NB4 (cell line): ENCODE measurements at regions not wholly inside any gene's neighbourhood (a gene's known extent, or its start where the extent isn't known, plus 50 kb on each side); places are given as distances from the start of the nearest gene placed in this dataset.

Experiments
- DNase-seq: peaks from one replicate; pipeline ENCODE4 v3.0.0; 2010; ENCODE audit warnings: low read depth
- H3K4me3 ChIP-seq: one replicate; pipeline ENCODE4 v1.5.1; 2011; ENCODE audit warnings: mild to moderate bottlenecking, low read depth, low read length, moderate library complexity
- MYC ChIP-seq: IDR thresholded peaks from 2 replicates; pipeline ENCODE4 v1.6.1; 2011; ENCODE audit warnings: low read depth, low read length
- POLR2A ChIP-seq: IDR thresholded peaks from 2 replicates; pipeline ENCODE4 v1.6.1; 2011; ENCODE audit warnings: mild to moderate bottlenecking; ENCODE audit not compliant: insufficient read length; ENCODE audit errors: extremely low read depth
- TF ChIP-seq, protein P1 (sequence below): IDR thresholded peaks from one replicate; pipeline ENCODE4 v1.5.1; 2012; ENCODE audit warnings: low read depth, low read length
- TF ChIP-seq, protein P2 (sequence below): IDR thresholded peaks from 2 replicates; pipeline ENCODE4 v1.6.1; 2011; ENCODE audit warnings: low read depth, low read length

DNA sequence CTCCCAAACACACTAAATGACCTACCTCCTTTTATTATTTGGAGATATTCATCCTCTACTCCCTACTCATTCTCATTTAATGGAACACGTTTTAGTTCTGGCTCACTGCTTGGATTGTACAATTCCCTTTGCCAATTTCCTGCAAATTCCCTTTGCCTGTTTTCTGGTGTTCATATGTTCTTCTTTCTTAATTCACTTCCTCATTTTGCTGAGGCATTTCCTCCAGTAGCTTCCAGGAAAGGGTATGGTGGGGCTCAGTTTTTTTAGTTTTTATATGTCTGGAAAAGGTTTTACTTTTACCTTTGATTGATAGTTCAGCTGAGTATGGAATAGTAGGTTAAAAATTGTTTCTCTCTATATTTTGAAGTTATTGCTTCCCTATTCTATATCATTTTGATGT is 143.6 kb upstream of the GOLIM4 start:
- H3K4me3 ChIP-seq = no peak overlapping the region
- no peak for DNase-seq

DNA sequence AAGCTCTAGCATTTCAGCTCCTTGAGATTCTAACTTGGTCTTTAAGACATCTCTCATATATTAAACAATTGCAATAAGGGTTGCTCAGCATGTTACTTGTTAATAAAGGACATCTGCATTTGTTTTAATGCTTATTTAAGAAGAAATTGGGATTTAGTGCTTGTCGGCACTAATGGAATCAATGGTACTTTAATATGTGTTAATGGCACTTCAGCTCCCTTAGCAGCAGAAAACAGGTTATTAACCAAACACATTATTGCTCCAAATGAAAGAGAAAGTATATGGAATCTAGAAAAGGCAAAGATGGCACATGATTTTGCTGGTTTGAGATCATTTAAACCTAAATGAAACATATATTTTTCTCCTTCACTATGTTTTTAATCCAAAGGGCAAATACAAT is 137.3 kb upstream of the GOLIM4 start:
- no peak for TF ChIP-seq POLR2A
- TF ChIP-seq, protein P1, sequence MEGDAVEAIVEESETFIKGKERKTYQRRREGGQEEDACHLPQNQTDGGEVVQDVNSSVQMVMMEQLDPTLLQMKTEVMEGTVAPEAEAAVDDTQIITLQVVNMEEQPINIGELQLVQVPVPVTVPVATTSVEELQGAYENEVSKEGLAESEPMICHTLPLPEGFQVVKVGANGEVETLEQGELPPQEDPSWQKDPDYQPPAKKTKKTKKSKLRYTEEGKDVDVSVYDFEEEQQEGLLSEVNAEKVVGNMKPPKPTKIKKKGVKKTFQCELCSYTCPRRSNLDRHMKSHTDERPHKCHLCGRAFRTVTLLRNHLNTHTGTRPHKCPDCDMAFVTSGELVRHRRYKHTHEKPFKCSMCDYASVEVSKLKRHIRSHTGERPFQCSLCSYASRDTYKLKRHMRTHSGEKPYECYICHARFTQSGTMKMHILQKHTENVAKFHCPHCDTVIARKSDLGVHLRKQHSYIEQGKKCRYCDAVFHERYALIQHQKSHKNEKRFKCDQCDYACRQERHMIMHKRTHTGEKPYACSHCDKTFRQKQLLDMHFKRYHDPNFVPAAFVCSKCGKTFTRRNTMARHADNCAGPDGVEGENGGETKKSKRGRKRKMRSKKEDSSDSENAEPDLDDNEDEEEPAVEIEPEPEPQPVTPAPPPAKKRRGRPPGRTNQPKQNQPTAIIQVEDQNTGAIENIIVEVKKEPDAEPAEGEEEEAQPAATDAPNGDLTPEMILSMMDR = no peak
- DNase-seq = no peak
- no peak overlapping the region for H3K4me3 ChIP-seq

More for the DNA sequence above, 143.6 kb upstream of the GOLIM4 start:
- no peak for TF ChIP-seq MYC
- TF ChIP-seq, protein P1 = no peak
- TF ChIP-seq, protein P2, sequence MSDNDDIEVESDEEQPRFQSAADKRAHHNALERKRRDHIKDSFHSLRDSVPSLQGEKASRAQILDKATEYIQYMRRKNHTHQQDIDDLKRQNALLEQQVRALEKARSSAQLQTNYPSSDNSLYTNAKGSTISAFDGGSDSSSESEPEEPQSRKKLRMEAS = no peak
- no peak for TF ChIP-seq POLR2A

DNA sequence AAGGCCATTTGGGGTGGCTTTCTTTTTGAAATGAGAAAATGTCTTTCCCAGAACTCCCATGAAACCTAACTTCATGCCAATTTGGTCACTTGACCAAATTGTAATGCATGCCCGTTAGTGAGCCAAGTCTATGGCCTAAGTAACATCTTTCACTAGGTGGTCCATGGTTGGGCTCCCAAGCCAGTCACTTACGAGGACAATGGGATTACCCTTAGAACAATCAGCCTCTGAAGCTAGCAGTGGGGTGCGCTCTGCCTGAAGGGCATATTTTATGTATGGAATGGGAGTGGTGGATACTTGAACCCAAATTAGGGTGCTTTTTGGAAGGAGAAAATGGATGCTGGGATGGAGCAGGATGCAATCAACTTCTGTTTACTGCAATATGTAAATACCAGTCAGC is 127.4 kb upstream of the GOLIM4 start:
- DNase-seq = no peak
- TF ChIP-seq MYC (no peak), POLR2A (no peak)
- TF ChIP-seq, protein P1 = no peak
- TF ChIP-seq, protein P2 = no peak
- no peak overlapping the region for H3K4me3 ChIP-seq

DNA sequence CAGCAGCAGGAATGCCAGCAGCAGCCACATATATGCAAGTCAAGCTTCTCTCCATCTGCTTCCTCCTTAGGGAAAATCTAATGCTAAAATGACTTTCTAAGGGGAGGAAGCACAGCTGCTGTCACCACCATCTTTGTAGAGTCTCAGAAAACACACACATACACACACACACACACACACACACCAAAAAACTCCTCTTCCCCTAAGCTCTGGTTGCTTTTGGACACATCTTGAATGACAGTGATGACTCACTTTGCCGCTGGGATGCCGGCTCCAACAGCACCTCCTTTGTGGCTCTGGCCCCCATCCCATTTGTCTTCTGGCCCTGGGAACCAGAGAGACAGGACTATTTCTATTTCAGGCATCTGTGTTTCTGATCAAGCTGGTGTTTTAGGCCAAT is 124.8 kb upstream of the GOLIM4 start:
- no peak for DNase-seq
- no peak for TF ChIP-seq POLR2A
- no peak for TF ChIP-seq MYC
- TF ChIP-seq, protein P2 = no peak
- TF ChIP-seq, protein P1 = no peak
- no peak overlapping the region for H3K4me3 ChIP-seq

DNA sequence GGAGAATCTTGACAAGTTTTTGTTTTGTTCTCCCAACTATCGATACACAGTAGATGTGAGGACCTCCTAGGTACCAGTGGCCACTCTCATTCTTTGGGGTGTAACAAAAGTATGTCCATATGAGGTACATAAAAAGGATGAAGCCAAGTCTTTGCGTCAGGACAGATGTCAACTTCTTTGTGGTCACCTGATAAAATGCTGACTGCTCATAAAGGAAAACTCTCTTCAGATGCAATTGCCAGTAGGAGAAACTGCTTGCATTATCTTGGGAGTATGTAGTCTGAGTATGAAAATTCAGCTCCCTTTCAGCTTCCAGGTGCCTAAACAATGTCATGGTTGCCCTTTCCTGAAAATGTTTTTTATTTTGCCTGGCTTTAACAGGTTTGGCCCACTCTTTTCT is 123.8 kb upstream of the GOLIM4 start:
- DNase-seq = no peak
- TF ChIP-seq, protein P2 = no peak
- no peak for TF ChIP-seq POLR2A
- TF ChIP-seq, protein P1 = no peak
- no peak for TF ChIP-seq MYC
- no peak overlapping the region for H3K4me3 ChIP-seq

DNA sequence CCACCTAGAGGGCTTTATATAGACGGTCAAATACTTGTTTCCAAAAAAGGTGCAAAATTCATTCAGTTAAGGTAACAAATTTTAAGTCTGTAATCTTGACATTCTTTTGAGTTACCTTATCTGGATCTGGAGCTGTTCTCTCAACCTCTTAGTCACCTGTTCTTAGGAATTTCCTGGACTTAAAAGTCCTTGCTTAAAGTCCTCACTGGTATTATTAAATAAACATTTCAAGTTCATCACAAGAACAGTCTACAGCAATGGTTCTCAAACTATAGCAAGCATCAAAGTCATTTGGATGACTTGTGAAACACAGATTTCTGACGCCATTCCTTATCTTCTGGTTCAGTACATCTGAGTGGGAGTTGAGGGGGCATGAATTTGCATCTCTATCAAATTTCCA is 122.9 kb upstream of the GOLIM4 start:
- no peak overlapping the region for H3K4me3 ChIP-seq
- DNase-seq = no peak
- no peak for TF ChIP-seq MYC
